ENCODE measurements at regions not wholly inside any gene's neighbourhood (a gene's known extent, or its start where the extent isn't known, plus 50 kb on each side); places are given as distances from the start of the nearest gene placed in this dataset.
"Not testable (repeated sequence)": the region's sequence is repeated elsewhere in the genome, so short reads cannot be mapped to it uniquely, and the experiment has no call there.

- peak; percentile 1 for DNase-seq
These were observed 51.5 kb upstream of the MAP3K1 start for GRCh38 chr5:56763711-56764466.

GRCh38 chr5:56763182-56763581, 52.2 kb upstream of the MAP3K1 start:
- no peak for DNase-seq

GRCh38 chr5:56761151-56761885, 54.0 kb upstream of the MAP3K1 start:
- DNase-seq: no peak

- DNase-seq: no peak
These were observed 54.6 kb upstream of the MAP3K1 start for GRCh38 chr5:56760723-56761122.

GRCh38 chr5:56759521-56760216, 55.7 kb upstream of the MAP3K1 start:
- DNase-seq: no peak

- DNase-seq: no peak
These were observed 58.3 kb upstream of the MAP3K1 start for GRCh38 chr5:56757077-56757476.

GRCh38 chr5:56755036-56755555, 60.3 kb upstream of the MAP3K1 start:
- DNase-seq: no peak

- not testable (repeated sequence) for DNase-seq
These were observed 61.8 kb upstream of the MAP3K1 start for GRCh38 chr5:56753588-56753987.

- no peak for DNase-seq
These were observed 63.6 kb upstream of the MAP3K1 start for GRCh38 chr5:56751572-56752313.

- DNase-seq: no peak
These were observed 65.5 kb upstream of the MAP3K1 start for GRCh38 chr5:56749842-56750241.

- no peak for DNase-seq
These were observed 68.6 kb upstream of the MAP3K1 start for GRCh38 chr5:56746553-56747339.

GRCh38 chr5:56745864-56746263, 69.5 kb upstream of the MAP3K1 start:
- DNase-seq: no peak

GRCh38 chr5:56740868-56741267, 74.5 kb upstream of the MAP3K1 start:
- DNase-seq: no peak

- DNase-seq: no peak
These were observed 75.4 kb upstream of the MAP3K1 start for GRCh38 chr5:56739990-56740389.

GRCh38 chr5:56737951-56738606, 77.3 kb upstream of the MAP3K1 start:
- no peak for DNase-seq

GRCh38 chr5:56737002-56737621, 78.2 kb upstream of the MAP3K1 start:
- DNase-seq: no peak

GRCh38 chr5:56735849-56736641, 79.3 kb upstream of the MAP3K1 start:
- DNase-seq: no peak

- no peak for DNase-seq
These were observed 81.2 kb upstream of the MAP3K1 start for GRCh38 chr5:56734091-56734694.

GRCh38 chr5:56733580-56733979, 81.8 kb upstream of the MAP3K1 start:
- DNase-seq: no peak

GRCh38 chr5:56732121-56732520, 83.2 kb upstream of the MAP3K1 start:
- no peak for DNase-seq
